Fibroblast of skin of left biceps (primary cell): ENCODE measurements at regions not wholly inside any gene's neighbourhood (a gene's known extent, or its start where the extent isn't known, plus 50 kb on each side); places are given as distances from the start of the nearest gene placed in this dataset.

ENCODE experiments used
- DNase-seq, 2 experiments: peaks; one replicate each; pipeline ENCODE4 v3.0.0-alpha.2; 2013; ENCODE audit warnings: low read depth in 2 of 2

DNA sequence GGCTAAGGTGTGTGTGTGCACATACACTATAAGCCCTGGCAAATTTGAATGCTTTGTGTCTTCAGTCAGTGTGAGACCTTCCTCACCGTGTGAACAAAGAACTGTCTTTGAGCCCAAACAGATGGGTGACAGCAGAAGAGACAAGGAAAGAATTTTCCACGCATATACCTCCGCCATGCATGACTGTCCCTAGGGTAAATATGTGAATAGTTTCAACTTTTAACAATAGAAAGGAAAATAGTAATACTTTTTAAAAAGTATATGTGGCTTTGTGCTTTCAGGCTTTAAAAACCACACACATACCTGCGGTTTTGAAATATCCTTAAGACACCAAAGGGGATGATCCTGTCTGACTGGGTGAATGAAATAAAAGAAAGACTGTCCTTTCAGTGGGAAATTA lies 438.6 kb upstream of the MPDZ start:
- DNase-seq, result peak; percentile 38 to 41

- peak in 1 of 2 experiments; percentile 37 for DNase-seq
Observed at GRCh38 chr9:13717322-13718054, 438.0 kb upstream of the MPDZ start.

GRCh38 chr9:13716601-13717321 lies 437.3 kb upstream of the MPDZ start:
- DNase-seq, result no peak

DNA sequence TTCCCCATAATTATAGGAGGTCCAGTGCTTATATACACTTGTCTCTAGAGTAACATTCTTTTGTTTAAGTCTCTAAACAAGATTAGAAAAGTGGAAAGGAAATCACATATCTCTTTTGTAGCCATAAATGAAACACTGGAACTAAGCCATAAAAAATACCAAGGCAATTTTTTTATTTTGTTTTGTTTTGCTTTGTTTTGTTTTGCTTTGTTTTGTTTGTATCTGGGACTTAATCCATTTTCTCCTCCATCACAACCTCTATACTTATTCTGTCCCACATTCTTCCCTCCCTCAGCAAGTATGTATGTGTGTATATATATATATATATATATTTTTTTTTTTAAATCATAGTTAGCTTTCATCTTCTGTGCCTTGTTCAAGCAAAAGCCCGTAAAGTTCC lies 436.6 kb upstream of the MPDZ start:
- no peak for DNase-seq

DNA sequence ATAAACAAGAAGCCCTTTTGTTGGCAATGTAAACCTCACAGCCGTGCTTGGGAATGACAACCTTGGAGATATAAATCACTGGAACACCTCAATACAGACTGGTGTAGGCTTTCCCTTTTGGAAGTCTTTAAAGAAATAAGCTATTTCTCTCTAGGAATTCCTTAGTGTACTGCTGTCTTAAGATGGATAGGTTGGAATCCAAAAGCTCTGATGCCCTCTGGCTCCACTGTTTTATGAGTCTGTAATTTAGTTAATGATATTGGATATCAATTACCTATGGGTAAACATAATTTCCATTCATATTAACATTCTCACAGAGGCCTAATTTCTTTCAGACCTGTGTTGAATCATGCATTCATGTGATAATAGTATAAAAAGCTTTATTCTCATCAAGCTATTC lies 435.9 kb upstream of the MPDZ start:
- no peak for DNase-seq

DNA sequence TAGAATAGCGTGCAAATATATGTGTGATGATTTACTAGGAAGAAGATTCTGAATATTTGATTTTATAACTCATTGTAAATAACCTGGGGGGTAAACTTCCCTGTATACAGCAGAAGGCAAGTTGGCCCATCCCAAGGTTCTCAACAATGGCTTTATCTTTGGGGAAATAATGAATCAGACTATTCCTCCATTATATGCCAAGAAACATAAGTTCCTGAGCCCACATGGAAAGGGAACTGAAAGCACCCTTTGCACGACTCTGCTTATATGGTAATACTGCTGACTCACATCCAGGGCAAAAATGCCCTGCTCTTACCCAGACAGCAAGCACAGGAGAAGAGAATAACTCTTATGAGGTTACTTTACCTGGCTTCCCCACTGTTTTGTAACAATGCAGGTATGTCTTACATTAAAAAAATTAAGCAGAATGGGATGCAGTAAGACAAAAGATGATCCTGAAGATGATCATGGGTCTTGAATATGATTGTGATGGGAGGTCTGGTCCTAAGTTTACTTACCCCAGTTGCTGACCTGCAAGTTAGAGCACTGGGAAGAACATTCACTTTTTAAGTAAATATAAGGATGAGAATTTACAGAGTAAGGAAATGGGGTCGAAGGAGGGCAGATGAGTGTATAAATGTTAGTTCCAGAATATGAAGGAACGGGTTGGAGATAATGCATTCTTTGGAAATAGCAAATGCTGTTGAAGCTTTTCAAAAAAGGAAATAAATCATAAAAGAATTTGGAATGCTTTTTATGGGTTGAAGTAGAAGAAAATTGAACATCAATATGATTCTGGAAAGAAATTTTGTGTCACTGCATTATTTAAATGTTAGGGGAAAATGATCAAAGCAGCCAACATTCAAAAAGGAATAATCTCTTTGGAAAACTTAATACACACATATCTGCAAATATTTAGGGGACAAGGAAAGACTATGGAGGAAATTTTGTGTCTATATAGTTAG lies 428.4 kb upstream of the MPDZ start:
- no peak for DNase-seq

- DNase-seq, result peak; percentile 87 to 90
Observed at GRCh38 chr9:13705918-13706317, 426.4 kb upstream of the MPDZ start.

GRCh38 chr9:13705373-13705772 lies 425.9 kb upstream of the MPDZ start:
- no peak for DNase-seq

DNA sequence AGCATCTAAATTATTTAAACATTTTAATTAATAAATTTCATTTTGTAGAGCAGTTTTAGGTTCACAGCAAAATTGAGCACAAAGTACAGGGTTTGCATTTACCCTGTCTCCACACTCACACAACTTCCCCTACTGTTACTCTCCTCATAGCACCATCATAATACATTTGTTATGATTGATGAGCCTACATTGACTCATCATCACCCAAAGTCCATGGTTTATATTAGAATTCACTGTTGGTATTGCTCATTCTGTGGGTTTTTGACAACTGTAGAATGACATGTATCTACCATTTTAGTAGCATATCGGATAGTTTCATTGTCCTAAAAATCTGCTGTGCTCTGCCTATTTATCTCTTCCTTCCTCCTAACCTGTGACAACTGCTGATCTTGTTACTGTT lies 411.1 kb upstream of the MPDZ start:
- DNase-seq, result no peak

- DNase-seq, result no peak
Observed at GRCh38 chr9:13689925-13690324, 410.4 kb upstream of the MPDZ start.

GRCh38 chr9:13688990-13689600 lies 409.6 kb upstream of the MPDZ start:
- no peak for DNase-seq

DNA sequence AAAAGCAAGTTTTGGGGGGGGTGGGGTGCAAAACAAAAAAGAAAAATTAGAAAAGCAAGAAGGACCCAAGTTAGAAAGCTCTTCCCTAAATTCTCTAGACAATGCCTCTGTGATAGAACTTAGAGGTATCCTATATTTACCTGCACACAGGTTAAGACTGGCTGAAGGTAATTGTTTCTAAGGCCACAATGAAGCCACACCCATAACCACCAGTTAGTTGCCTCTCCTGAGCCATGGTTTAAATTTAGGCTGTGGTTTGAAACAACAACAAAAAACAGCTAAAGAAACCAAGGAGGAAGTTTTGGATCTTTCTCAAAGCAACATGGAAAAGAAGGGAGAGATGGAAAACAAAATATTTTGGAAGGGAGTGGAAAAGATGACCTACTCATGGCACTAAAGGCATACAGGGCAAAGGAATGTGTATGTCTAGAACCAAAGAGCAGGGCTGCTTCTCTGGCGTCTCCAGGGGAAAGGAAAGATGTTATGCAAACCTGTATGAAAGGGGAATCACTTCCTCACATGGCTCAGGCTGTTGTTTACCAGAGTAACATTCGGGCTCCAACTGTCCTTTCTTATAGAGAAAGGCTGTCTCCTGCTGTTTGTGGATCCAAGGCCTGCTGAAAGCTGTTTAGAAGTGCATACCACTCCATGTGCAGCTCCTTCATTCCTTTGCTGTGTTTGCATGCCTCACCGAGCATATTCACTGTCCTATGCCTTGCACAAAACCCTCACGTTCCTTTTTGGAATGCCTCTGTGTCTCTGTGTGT lies 408.9 kb upstream of the MPDZ start:
- no peak for DNase-seq

DNA sequence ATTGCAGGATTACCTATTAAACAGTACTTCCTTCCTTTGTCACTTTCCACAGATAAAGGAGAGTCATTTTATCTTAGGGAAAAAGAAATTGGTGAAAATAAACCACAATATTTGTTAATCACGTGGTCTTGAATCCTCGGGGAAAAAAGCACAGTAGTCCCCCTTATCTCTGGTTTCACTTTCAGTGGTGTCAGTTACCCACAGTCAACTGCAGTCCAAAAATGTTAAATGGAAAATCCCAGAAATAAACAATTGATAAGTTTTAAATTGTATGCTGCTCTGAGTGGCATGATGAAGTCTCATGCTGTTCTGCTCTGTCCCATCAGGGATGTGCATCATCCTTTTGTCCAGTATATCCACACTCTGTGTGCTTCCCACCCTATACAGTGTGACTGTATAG lies 405.2 kb upstream of the MPDZ start:
- DNase-seq, result no peak

DNA sequence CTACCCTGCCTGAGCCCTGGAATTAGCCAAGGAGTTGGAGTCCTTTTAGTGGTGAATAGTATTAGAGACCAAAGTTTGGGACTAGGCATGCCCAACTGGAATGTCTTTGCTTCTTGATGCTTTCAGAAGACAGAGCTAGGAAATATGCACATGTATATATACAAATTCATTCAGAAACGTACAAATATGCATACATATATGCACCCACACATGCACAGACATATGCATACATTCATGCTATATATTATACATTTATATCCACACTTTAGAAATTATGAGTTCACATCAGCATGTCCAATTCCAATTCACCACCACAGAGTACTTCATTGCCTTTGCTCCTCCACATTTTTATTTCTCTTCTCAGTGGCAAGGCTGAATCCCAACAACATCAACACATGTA lies 398.3 kb upstream of the MPDZ start:
- DNase-seq, result no peak

DNA sequence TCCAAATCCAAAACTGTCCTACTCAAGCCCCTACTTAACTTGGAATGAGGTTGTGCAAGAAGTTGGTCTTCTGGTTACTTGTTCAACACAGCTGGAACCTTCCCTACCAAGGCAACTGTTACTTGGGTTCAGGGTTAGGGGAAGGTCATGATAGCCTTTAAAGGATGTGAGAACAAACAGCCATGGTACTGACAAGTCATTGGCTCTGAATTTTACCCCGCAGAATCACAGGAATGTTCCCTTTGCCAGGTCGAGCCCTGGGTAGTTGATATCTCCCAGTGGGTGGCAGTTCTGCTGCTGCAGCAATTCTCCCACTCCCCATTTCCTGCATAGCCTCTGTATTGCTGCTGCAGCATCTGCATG lies 396.1 kb upstream of the MPDZ start:
- no peak for DNase-seq

DNA sequence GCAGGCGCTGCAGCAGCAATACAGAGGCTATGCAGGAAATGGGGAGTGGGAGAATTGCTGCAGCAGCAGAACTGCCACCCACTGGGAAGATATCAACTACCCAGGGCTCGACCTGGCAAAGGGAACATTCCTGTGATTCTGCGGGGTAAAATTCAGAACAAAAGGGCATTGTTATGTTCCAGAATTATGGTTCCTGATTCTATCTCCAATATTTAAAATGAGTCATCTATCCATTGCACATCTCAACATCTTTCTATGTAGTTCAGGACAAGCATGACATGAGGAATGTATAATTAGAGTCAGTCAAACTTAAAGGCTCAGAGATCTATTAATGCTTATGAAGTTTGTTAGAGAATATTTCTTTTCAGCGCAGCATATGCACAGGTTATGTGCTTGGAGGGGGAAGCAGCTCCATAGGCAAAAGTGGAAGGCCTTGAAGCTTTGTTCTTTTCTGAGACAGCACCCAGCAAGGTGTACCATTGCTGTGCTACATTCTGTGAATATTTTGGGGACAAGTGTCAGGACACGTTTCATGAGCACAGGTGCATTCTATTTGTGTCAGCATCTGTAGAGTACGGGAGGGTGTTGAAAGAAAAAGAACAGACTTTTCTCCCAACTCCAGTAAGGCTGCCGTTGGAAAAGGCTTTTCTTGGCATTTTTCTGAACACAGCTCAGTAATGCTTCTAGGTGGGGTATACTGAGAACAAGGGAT lies 395.6 kb upstream of the MPDZ start:
- DNase-seq, result no peak

GRCh38 chr9:13673348-13673747 lies 393.9 kb upstream of the MPDZ start:
- no peak for DNase-seq

DNA sequence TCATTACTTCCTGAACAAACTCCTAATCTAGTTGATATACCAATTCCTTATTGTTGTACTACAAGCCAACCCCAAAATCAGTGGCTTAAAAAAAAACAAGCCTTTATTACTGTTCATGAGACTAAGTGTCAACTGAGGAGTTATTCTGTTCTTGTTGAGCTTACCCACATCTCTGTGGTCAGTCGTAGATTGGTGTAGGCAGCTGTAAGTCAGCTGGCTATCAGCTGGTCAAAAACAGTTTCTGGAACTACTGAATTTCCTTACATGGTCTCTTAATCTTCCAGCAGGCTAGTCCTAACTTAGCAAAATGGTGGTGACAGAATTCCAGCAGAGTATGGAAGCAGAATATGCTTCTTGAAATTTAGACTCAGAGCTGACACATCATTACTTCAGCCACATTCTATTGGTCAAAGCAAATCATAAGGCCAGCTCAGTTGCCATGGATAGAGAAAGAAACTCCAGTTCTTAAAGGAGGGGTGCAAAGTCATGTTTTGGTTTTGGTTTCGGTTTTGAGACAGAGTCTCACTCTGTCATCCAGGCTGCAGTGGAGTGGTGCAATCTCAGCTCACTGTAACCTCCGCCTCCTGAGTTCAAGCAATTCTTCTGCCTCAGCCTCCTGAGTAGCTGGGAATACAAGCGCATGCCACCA lies 386.1 kb upstream of the MPDZ start:
- no peak for DNase-seq

GRCh38 chr9:13661014-13661413 lies 381.5 kb upstream of the MPDZ start:
- no peak for DNase-seq
